ENCODE measurements at regions not wholly inside any gene's neighbourhood (a gene's known extent, or its start where the extent isn't known, plus 50 kb on each side); places are given as distances from the start of the nearest gene placed in this dataset.

- Histone ChIP-seq H3K18ac (ENCODE audit: insufficient read length, low read depth, low read length) (no peak overlapping the region), H3K4ac (ENCODE audit: low read depth, low read length) (no peak overlapping the region), H4K5ac (ENCODE audit: insufficient read length, low read depth, low read length) (no peak overlapping the region), H4K91ac (ENCODE audit: insufficient read length, low read depth, low read length) (no peak overlapping the region), H4K8ac (replicated peaks; ENCODE audit: insufficient read length, low read depth, low read length) (no peak overlapping the region), H2BK20ac (ENCODE audit: low read depth, low read length, poor library complexity, severe bottlenecking) (no peak overlapping the region), H3T11ph (ENCODE audit: low read length) (no peak overlapping the region), H3K27ac (ENCODE audit: insufficient read length, low read depth, low read length) (no peak overlapping the region), H3K23ac (ENCODE audit: insufficient read length, low read depth, low read length) (no peak overlapping the region), H2AFZ (ENCODE audit: low read length) (no peak overlapping the region), H3K27me3 (ENCODE audit: insufficient read depth, low read length) (no peaks in the 10 kb centered on the region), H3K56ac (ENCODE audit: insufficient read length, low read depth, low read length) (no peak overlapping the region), H2AK5ac (ENCODE audit: insufficient read length, low read length) (no peak overlapping the region), H3K9ac (ENCODE audit: extremely low read depth, insufficient read length, low read length) (no peak overlapping the region), H3K4me1 (ENCODE audit: insufficient read depth, low read length) (no peaks in the 10 kb centered on the region; the same call in 1 of the 2 replicates), H2BK15ac (ENCODE audit: low read depth, low read length) (no peak overlapping the region), H3K9me3 (ENCODE audit: control insufficient read depth, low read depth, low read length) (no peaks in the 10 kb centered on the region), H3K23me2 (ENCODE audit: insufficient read length, low read depth, low read length, poor library complexity, severe bottlenecking) (no peaks in the 10 kb centered on the region), H2BK5ac (ENCODE audit: insufficient read length, low read length) (no peak overlapping the region), H2BK120ac (ENCODE audit: low read depth, low read length, poor library complexity, severe bottlenecking) (no peak overlapping the region), H3K14ac (ENCODE audit: insufficient read depth, low read length) (no peak overlapping the region), H4K20me1 (ENCODE audit: control insufficient read depth, insufficient read depth, insufficient read length) (no peaks in the 10 kb centered on the region), H2BK12ac (ENCODE audit: insufficient read length, low read depth, low read length) (no peak overlapping the region), H3K4me2 (ENCODE audit: insufficient read depth, insufficient read length, low read length) (no peak overlapping the region), H3K79me1 (ENCODE audit: insufficient read depth, low read depth, low read length, poor library complexity, severe bottlenecking) (no peaks in the 10 kb centered on the region), H3K79me2 (ENCODE audit: insufficient read depth, low read length) (no peaks in the 10 kb centered on the region)
- no peaks in the 10 kb centered on the region for H3K9me3 Mint-ChIP-seq
- H3K36me3 Mint-ChIP-seq (ENCODE audit: insufficient read depth in 1 of 3, low read depth in 3 of 3), result no peaks in the 10 kb centered on the region
- no peak overlapping the region; a peak in 2 of 7 replicates for H3K27ac Mint-ChIP-seq
- no peaks in the 10 kb centered on the region for H3K27me3 Mint-ChIP-seq (ENCODE audit: low read depth)
- WGBS (ENCODE audit: extremely low coverage, insufficient read length, low lambda C conversion rate), result no CpG with 5 or more reads among the region's 5 CpGs
- H3K4me3 Mint-ChIP-seq, result no peak overlapping the region
- peaks cover 0 to 10% of the 10 kb centered on the region in 2 experiments; a peak in 2 of 4 replicates for H3K4me1 Mint-ChIP-seq
- no peak for DNase-seq
- no peak for TF ChIP-seq CTCF (conservative IDR thresholded peaks at IDR 0.05)
These were observed 347.8 kb downstream of the EFNA5 start for GRCh38 chr5:107322936-107323335.
